ENCODE measurements at regions not wholly inside any gene's neighbourhood (a gene's known extent, or its start where the extent isn't known, plus 50 kb on each side); places are given as distances from the start of the nearest gene placed in this dataset.
"Not testable (repeated sequence)": the region's sequence is repeated elsewhere in the genome, so short reads cannot be mapped to it uniquely, and the experiment has no call there.

GRCh38 chr5:84961193-84961592, 576.5 kb upstream of the EDIL3 start:
- no peak for TF ChIP-seq CTCF (IDR thresholded peaks at IDR 0.05; ENCODE audit: insufficient read depth, low read length)
- no peak overlapping the region for H3K4me3 ChIP-seq (ENCODE audit: low read depth, low read length)
- DNase-seq (ENCODE audit: low read depth): no peak

GRCh38 chr5:84961903-84962302, 577.2 kb upstream of the EDIL3 start:
- H3K4me3 ChIP-seq (ENCODE audit: low read depth, low read length): no peak overlapping the region
- no peak for DNase-seq (ENCODE audit: low read depth)
- no peak for TF ChIP-seq CTCF (IDR thresholded peaks at IDR 0.05; ENCODE audit: insufficient read depth, low read length)

GRCh38 chr5:84983093-84983492, 598.4 kb upstream of the EDIL3 start:
- TF ChIP-seq CTCF (IDR thresholded peaks at IDR 0.05; ENCODE audit: insufficient read depth, low read length): no peak
- no peak overlapping the region for H3K4me3 ChIP-seq (ENCODE audit: low read depth, low read length)
- DNase-seq (ENCODE audit: low read depth): no peak

GRCh38 chr5:84985148-84985547, 600.5 kb upstream of the EDIL3 start:
- no peak for DNase-seq (ENCODE audit: low read depth)
- H3K4me3 ChIP-seq (ENCODE audit: low read depth, low read length): no peak overlapping the region
- no peak for TF ChIP-seq CTCF (IDR thresholded peaks at IDR 0.05; ENCODE audit: insufficient read depth, low read length)

GRCh38 chr5:84986688-84987087, 602.0 kb upstream of the EDIL3 start:
- DNase-seq (ENCODE audit: low read depth): no peak
- TF ChIP-seq CTCF (IDR thresholded peaks at IDR 0.05; ENCODE audit: insufficient read depth, low read length): no peak
- H3K4me3 ChIP-seq (ENCODE audit: low read depth, low read length): no peak overlapping the region

- no peak for DNase-seq (ENCODE audit: low read depth)
- no peak for TF ChIP-seq CTCF (IDR thresholded peaks at IDR 0.05; ENCODE audit: insufficient read depth, low read length)
- H3K4me3 ChIP-seq (ENCODE audit: low read depth, low read length): no peak overlapping the region
These were observed 616.0 kb upstream of the EDIL3 start for GRCh38 chr5:85000671-85001070.

- not testable (repeated sequence) for H3K4me3 ChIP-seq (ENCODE audit: low read depth, low read length); DNase-seq (ENCODE audit: low read depth)
These were observed 617.3 kb upstream of the EDIL3 start for GRCh38 chr5:85002026-85002425.
